GM21619 (cell line): ENCODE measurements at regions not wholly inside any gene's neighbourhood (a gene's known extent, or its start where the extent isn't known, plus 50 kb on each side); places are given as distances from the start of the nearest gene placed in this dataset.

Source experiments
- ATAC-seq: cut with Tn5 transposase; IDR thresholded peaks from one replicate; pipeline ENCODE4 v1.9.1; 2021; ENCODE audit not compliant: unreplicated experiment

DNA sequence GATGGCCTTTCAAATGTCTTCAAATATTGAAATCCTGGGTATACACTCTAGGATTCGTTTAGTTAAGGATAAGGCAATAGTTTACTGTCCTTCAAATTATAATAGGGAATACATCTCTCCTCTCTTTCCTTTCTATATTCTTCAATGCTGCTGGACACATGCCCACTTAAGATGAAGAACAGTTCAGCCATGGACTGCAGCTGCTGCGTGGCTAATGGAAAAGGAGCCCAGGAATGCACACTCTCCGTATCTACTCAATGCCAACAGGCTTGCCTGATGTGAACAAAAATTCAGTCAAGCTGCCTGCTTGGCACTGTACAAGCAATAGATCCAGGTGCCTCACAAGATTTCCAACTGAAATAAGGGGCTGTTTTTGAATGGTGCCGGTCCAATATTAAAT lies 321.2 kb upstream of the LYPLAL1 start:
- no peak for ATAC-seq

DNA sequence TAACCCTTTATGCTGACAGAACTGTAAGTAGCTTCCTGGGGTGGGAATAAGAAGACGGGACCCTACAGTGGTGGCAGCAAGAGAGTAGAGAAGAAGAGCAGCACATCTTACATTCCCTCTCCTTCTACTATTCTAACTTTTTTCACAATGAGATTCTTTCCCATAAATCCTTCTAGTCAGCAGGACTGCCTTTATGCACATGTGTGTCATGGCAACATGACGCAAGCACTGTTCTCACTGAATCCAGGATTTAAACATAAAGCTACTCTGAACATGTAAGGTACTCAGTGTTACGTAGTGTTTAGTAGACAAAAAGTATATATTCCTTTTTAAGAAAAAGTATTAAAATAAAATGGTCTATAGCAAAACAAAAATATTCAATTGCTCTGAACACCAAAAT lies 309.7 kb upstream of the LYPLAL1 start:
- ATAC-seq, result no peak

DNA sequence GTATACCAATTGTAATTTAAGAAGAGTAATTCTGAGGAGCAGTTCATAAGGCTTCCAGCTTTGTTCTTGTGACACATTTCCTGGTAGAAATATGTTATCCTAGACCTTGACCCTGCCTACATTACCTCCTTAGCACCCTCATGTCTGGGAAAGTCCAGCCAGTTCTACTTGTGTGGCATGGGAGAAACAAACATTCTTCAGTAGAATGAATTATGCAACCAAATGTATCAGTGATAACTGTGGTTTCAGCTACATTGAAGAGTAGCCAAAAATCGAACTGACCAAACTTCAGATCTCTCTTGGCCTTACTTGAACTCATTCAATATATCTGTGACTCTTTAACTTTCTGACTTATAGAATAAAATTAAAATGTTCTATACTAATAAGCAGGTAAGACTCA lies 308.1 kb upstream of the LYPLAL1 start:
- no peak for ATAC-seq

DNA sequence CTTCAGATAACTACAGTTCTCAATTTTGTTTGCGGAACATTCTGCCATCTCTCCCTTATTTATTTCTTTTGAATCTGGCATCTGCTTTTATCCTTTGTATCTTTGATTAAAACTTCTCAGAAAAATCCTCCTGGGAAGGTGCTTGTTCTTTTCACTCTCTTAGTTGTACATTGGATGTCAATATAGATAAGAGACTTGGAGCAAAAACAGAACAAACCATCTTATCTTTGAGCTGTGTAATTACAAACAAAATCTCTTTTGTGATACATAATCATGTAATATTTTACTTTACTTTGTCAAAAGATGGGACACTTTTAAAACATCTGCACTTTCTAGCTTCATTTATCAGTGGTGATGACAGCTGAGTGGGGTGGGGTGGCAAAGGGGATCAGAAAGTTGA lies 307.2 kb upstream of the LYPLAL1 start:
- ATAC-seq, result no peak

DNA sequence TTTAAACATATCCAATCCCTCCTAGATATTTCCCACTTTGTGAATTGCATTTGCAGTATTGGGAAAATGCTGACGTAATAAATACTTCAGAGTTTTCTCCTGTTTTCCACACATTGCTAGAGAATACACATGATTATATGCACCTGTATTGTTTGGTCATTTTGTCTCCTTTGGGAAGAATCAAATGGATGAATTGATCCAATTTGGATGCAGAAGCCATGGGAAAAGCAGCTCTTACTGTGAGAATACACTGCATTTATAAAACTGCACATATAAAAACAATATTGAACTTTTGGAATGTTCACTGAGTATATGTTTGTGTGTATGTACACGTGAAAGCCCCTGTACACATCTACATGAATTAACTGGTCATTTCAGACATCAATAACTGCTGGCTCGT lies 306.6 kb upstream of the LYPLAL1 start:
- ATAC-seq, result no peak

DNA sequence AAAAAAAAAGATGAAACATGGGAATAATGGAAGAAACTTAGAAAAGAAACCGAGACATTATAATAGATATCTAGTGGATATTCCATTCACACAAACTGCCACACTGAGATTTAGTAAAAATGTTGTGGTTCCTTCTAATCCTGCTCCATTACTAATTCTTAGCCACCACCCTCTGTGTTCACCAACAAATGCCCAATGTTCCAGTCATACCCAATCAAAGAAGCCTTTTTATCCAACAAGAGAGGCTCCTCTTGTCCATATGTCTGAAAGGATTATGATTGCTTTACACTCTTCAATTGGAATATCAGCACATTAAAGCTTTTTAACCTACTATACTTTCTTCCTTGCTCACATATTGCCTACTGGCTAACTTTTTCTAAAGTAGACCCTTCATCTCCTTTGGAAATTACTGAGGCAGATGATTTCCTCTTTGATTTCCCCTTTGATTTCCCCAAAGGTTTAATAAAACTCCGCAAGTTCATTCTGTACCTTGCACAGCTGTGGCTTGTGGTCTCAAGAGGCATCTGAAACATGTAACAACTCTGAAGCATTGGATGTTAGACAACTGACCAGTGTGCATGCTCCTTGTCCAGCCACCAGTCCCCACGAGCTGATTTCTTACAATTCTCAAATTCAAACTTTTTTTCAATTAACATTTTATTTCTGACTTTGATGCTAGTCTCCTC lies 305.6 kb upstream of the LYPLAL1 start:
- ATAC-seq, result no peak

DNA sequence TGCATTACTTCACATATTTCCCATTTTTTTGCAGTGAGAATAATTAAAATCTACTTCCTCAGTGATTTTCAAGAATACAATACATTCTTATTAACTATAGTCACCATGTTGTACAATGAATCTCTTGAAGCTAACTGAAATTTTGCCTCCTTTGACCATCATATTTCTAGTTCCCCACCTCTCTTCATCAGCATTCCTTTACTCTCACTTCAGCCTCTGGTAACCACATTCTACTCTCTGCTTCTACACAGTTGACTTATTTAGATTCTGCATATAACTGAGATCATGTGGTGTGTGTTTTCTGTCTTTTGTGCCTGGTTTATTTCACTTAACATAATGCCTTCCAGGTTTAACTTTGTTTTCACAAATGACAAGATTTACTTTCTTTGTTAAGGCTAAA lies 304.4 kb upstream of the LYPLAL1 start:
- ATAC-seq, result no peak

- no peak for ATAC-seq
These were observed 301.7 kb upstream of the LYPLAL1 start for GRCh38 chr1:218872026-218872425.

- ATAC-seq, result no peak
These were observed 300.8 kb upstream of the LYPLAL1 start for GRCh38 chr1:218872928-218873327.

GRCh38 chr1:218874313-218874712 lies 299.4 kb upstream of the LYPLAL1 start:
- no peak for ATAC-seq

GRCh38 chr1:218874801-218875400 lies 298.8 kb upstream of the LYPLAL1 start:
- no peak for ATAC-seq

GRCh38 chr1:218878369-218878768 lies 295.3 kb upstream of the LYPLAL1 start:
- ATAC-seq, result no peak

DNA sequence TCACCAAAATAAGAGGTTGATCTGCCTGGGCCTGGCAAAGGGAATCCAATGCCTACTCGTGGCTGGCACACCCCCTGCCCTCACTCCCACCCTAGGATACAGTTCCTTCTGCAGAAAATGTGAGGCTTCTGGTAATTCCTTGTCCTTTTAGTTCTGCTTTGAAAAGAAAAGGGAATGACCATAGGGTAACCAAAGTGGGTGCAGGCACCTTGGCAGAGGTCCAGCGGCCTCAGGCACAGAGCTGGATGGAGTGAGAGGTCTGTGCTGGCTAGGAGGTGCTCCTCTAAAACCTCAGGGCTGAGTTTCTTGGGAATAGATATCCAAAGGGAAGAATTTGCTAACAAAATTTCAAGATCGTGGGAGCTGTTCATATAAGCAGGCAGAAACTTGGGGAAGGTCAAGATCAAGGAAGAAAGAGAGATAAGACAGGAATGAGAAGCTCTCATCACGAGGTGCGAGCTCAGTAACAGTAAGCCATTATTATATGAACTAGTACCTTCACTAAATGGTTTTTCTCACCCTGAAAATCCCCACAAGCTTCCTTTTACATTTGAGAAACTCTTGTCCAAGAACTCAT lies 293.1 kb upstream of the LYPLAL1 start:
- no peak for ATAC-seq

DNA sequence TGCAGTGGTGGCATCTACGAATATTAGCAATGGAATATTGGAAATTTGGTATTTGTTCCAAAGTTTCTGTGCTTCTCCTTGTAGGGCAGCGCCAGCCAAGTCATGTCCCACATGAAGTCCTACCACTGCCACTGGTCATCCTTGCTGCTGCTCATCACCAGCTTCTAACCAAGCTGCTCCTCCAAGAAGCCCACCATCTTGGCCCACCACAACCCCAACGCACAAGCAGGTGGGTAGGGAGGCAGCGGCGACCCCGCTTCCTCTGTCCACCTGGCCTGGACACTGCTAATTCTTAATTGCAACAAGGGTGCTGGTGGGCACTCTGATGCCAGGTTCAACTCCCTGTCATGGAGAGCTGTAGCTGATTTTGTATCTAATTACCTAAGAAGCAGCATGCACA lies 291.2 kb upstream of the LYPLAL1 start:
- no peak for ATAC-seq

GRCh38 chr1:218886101-218886871 lies 287.4 kb upstream of the LYPLAL1 start:
- ATAC-seq, result no peak

DNA sequence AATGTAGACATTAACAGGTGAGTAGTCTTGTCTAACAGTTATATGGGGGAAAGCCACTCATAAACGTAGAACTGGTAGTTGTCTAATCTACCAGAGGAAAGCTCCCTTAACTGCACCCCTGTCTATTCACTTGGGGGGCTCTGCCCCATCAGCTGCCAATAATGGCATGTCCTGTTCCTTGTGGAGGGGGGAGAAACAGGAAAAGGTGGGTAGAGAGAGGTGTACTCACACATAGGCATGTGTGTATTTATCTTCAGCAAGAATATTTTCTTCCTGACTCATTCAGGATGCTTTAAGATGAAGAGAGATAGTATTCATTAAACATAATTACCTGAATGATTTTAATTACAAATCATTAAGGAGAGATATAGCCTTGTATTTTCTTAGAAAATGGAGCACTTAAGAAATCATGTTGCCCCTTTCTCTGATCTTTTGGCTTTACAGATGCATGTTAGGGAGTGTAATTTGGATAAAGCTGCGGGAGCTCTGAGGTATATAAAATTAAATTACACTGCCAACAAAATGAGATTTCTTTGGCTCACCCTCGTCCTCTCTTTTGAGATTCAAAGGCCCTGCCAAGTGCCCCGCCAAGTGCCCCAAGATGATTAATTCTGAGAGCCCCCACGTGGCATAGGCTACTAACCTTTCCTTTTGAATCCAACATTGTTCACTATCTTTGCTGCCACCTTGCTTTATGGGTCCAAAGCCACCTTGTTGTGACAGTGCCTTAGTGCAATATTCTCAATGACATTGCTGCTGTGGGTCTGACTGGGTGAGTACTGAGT lies 286.3 kb upstream of the LYPLAL1 start:
- no peak for ATAC-seq

GRCh38 chr1:218890451-218890850 lies 283.2 kb upstream of the LYPLAL1 start:
- no peak for ATAC-seq

DNA sequence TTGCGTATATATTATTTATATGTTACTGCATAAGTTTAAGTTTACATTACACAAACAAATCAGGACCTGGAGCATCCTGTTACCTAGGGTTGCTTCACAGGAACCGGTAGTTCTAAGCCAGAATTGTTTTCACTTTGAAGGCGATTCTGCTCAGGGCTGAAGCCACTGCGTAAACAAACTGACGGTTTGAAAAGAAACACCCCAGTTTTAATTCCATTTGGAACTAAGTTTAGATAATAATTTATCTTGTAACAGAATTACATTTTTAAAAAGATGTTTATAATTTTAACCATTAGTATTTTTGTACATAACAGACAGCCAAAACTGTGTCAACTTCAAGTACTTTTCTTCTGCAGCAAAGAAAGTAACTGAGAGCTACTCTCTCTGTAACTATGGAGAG lies 282.1 kb upstream of the LYPLAL1 start:
- ATAC-seq, result no peak

- no peak for ATAC-seq
These were observed 278.6 kb upstream of the LYPLAL1 start for GRCh38 chr1:218895064-218895587.

DNA sequence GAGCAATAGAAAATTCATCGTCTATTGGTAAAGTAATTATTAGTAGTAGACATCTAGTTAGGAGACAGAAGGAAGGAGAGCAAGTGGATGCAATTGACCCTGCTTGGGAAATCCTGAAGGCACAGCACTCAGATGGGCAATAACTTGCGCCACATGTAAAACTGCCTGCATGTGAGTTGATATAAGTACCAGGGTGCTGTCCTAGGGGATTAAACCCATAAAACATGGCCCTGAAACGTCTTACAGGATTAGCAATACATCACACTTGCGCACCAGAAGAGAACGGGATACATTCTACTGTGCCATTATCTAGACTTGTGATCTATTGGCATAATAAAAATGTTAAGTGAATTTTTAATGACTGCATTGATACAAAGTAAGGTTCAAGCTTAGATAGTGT lies 277.5 kb upstream of the LYPLAL1 start:
- ATAC-seq, result no peak

- no peak for ATAC-seq
These were observed 274.8 kb upstream of the LYPLAL1 start for GRCh38 chr1:218898921-218899320.
